HFFc6 (cell line): ENCODE measurements at regions not wholly inside any gene's neighbourhood (a gene's known extent, or its start where the extent isn't known, plus 50 kb on each side); places are given as distances from the start of the nearest gene placed in this dataset.

Experiments
- DNase-seq: peaks from one replicate; pipeline ENCODE4 v3.0.0-alpha.2; 2018
- H3K27ac Mint-ChIP-seq: 2 replicates; pipeline ENCODE4 v1.8.0; 2020; ENCODE audit warnings: mild to moderate bottlenecking, mixed read lengths
- H3K27me3 Mint-ChIP-seq: 2 replicates; pipeline ENCODE4 v1.8.0; 2021; ENCODE audit warnings: mild to moderate bottlenecking, moderate library complexity, mixed read lengths; ENCODE audit not compliant: insufficient read depth
- H3K36me3 Mint-ChIP-seq: 2 replicates; pipeline ENCODE4 v1.8.0; 2021; ENCODE audit warnings: low read depth, mixed read lengths
- H3K4me1 Mint-ChIP-seq: 2 replicates; pipeline ENCODE4 v1.8.0; 2020; ENCODE audit warnings: low read depth, mixed read lengths
- H3K4me3 Mint-ChIP-seq: 2 replicates; pipeline ENCODE4 v1.8.0; 2020; ENCODE audit warnings: mild to moderate bottlenecking, moderate library complexity, mixed read lengths
- H3K9me3 Mint-ChIP-seq: 2 replicates; pipeline ENCODE4 v1.8.0; 2020; ENCODE audit warnings: mild to moderate bottlenecking, mixed read lengths
- TF ChIP-seq, protein P1 (sequence below): fragments of 200-600 bp; sonication (generic); IDR thresholded peaks from 2 replicates; pipeline ENCODE4 v1.5.0; 2021; ENCODE audit warnings: antibody characterized with exemption, mild to moderate bottlenecking

DNA sequence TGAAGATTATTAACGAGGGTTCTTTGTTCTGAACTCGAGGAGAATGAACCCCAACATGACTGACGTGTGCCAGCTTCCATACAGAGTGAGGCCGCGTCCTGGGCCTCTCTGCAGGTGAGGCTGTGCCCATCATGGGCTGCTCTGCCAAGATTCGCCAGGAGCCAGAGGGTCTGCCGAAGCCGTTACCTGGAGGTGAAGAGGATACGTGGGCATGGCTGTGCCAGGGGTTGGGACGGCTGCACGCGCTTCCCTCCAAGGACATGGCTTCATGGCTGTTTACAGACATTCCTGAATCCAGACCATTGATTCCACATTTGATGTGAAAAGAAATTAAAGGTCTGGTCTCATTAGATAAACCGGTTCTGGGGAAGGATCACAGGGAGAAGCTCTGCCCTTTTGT is 211.4 kb upstream of the SALL3 start:
- Mint-ChIP-seq H3K4me1 (no peaks in the 10 kb centered on the region), H3K4me3 (no peak overlapping the region), H3K27me3 (peaks cover 2% of the 10 kb centered on the region), H3K36me3 (peaks cover 12% of the 10 kb centered on the region), H3K27ac (no peak overlapping the region), H3K9me3 (peaks cover 48% of the 10 kb centered on the region)
- no peak for DNase-seq
- TF ChIP-seq, protein P1, sequence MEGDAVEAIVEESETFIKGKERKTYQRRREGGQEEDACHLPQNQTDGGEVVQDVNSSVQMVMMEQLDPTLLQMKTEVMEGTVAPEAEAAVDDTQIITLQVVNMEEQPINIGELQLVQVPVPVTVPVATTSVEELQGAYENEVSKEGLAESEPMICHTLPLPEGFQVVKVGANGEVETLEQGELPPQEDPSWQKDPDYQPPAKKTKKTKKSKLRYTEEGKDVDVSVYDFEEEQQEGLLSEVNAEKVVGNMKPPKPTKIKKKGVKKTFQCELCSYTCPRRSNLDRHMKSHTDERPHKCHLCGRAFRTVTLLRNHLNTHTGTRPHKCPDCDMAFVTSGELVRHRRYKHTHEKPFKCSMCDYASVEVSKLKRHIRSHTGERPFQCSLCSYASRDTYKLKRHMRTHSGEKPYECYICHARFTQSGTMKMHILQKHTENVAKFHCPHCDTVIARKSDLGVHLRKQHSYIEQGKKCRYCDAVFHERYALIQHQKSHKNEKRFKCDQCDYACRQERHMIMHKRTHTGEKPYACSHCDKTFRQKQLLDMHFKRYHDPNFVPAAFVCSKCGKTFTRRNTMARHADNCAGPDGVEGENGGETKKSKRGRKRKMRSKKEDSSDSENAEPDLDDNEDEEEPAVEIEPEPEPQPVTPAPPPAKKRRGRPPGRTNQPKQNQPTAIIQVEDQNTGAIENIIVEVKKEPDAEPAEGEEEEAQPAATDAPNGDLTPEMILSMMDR, result no peak

DNA sequence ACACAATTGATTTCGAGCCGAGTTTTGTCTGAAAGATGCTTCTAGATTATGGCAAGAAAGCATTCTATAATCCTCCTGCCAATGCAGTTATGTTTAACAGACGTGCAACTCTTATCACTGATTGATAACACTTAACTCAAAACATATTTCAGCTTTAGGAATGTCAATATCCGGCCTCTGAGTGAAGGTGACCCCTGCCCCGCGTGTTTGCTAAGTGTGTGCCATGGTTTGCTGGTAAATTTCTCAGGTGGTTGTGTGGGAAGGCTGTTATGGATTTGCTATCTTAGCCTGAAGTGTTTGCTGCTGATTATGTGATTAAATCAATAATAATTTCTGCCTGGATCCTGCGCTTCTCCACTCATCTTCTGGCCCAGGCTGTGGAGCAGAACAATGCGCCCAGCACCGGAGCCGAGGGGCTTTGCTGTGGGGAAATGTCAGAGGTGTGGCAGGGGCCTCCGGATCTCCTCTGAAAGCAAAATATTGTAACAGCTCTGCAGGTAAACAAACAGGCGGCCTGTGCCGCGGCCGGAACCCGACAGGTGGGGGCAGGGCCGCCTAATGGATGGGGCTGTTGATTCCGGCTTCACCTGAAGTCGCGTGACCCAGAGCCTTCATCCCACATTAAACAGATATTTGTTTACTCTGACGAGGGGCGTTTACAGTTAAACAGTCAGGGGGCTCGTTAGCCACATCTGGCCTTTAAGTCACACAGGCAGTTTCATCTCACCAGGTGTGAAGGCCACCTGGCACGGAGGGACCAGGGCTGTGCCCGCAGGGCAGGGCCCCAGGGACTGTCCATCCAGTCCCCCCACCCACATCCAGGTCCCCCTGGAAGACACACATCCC is 210.7 kb upstream of the SALL3 start:
- no peak overlapping the region for H3K27ac Mint-ChIP-seq
- H3K4me3 Mint-ChIP-seq, result no peak overlapping the region
- peaks cover 12% of the 10 kb centered on the region for H3K36me3 Mint-ChIP-seq

DNA sequence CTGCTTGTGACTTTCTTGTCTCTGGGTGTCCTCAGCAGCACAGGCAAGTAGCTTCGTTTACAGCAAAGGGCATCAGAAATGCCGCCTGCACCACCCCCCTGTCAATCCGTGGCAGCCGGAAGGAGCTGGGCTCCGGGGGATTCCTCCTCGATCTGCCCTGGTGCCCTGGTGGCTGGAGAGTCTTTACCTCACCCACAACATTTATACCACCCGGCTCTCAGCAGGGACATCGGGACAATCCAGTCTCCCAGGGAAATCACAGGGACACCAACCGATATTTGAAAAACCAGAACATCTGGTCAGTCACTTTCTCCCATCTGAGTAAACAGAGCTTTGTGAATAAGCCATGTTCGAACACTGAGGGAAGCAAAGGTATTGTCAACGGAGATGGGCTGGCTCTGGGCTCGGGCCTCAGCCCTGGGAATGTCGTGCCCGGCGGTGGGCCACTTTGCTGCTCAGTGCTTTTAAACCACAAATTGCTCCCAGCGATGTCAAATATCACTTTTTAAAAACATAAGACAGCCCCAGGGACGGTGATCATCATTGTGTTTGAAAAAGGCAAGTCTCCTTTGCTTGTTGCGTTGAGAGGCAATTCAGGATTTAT is 210.0 kb upstream of the SALL3 start:
- peaks cover 49% of the 10 kb centered on the region for H3K9me3 Mint-ChIP-seq
- no peak overlapping the region for H3K27ac Mint-ChIP-seq
- TF ChIP-seq, protein P1, result no peak
- H3K36me3 Mint-ChIP-seq, result peaks cover 12% of the 10 kb centered on the region
- DNase-seq, result no peak
- H3K27me3 Mint-ChIP-seq, result peaks cover 2% of the 10 kb centered on the region
- no peak overlapping the region for H3K4me3 Mint-ChIP-seq
- H3K4me1 Mint-ChIP-seq, result no peaks in the 10 kb centered on the region

More for the DNA sequence above, 210.7 kb upstream of the SALL3 start:
- H3K27me3 Mint-ChIP-seq, result peaks cover 2% of the 10 kb centered on the region
- TF ChIP-seq, protein P1, result no peak
- no peak for DNase-seq
- H3K9me3 Mint-ChIP-seq, result peaks cover 46% of the 10 kb centered on the region
- no peaks in the 10 kb centered on the region for H3K4me1 Mint-ChIP-seq

DNA sequence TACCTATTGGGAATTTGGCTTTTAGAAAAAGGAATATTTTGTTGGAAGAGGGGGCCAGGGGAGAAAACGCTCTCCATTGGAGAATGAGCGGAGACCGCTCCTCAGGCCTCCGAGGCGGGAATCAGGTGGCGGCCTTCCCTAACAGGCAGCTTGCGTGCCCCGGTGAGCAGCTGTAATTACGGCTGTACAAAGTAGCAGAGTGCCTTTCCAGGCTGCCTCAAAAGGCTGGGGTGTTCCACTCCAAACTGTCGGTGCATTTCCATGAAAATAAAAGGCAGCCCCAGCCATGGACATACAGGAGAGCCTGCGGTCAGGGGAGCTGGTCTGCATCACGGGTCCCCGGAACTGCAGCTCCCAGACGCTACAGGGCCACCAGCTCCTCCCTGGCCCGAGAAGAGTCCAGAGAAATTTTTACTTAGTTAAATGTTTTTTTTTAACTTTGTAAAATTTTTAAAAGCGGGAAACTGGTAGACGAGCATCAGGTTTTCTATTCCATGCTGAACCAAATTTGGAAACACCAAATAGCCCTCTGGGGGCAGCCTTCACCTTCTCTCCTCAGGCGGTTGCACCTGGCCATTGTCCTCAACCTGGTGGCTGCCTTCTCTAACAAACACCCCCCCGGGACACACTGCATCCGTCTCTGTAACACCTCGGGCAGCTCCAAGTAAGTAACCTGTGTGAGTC is 209.3 kb upstream of the SALL3 start:
- peaks cover 50% of the 10 kb centered on the region for H3K9me3 Mint-ChIP-seq
- no peak overlapping the region for H3K4me3 Mint-ChIP-seq
- H3K4me1 Mint-ChIP-seq, result no peaks in the 10 kb centered on the region
- no peak overlapping the region for H3K27ac Mint-ChIP-seq
- DNase-seq, result no peak
- peaks cover 12% of the 10 kb centered on the region for H3K36me3 Mint-ChIP-seq
- H3K27me3 Mint-ChIP-seq, result peaks cover 2% of the 10 kb centered on the region
- TF ChIP-seq, protein P1, result no peak

DNA sequence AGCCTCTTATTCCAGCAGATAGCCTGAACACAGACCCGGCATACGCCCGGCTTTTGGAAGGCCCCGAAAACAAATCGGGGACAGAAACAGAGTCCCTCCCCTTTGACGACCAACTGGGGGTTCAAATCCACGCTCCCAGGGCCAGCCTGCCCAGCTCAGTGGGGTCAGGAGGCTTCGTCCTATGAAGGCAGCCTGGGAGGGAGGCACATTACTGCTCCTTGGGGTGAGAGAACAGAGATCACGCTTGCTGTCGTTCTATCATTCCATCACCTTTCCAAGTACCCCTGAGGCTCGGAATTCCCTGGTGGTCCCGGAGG is 208.8 kb upstream of the SALL3 start:
- H3K4me3 Mint-ChIP-seq, result no peak overlapping the region
- no peaks in the 10 kb centered on the region for H3K4me1 Mint-ChIP-seq
- no peak overlapping the region for H3K27ac Mint-ChIP-seq
- peaks cover 12% of the 10 kb centered on the region for H3K36me3 Mint-ChIP-seq
- no peak for DNase-seq
- peaks cover 2% of the 10 kb centered on the region for H3K27me3 Mint-ChIP-seq
- peaks cover 50% of the 10 kb centered on the region for H3K9me3 Mint-ChIP-seq
- TF ChIP-seq, protein P1, result no peak
